ENCODE measurements at regions not wholly inside any gene's neighbourhood (a gene's known extent, or its start where the extent isn't known, plus 50 kb on each side); places are given as distances from the start of the nearest gene placed in this dataset.

DNA sequence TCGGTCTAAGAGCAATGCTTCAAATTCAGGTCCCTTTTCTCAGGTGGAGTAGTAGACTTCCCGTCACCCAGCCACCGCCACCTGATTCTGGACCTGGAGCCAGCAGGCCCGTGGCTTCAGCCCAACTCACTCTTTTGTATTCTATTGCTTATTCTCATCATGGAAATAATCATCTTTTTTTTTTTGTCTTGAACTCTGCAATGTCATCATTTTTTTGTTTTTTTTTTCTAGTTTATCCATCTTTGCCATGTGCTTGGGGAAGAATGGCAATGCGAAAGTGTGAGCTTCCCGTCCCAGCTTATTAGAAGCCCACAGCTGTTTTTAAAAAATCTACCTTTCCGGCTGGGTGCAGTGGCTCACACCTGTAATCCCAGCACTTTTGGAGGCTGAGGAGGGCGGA is 51.3 kb upstream of the FSTL1 start:
- no peak overlapping the region for H3K4me3 Mint-ChIP-seq
- intact Hi-C loops (cut with micrococcal nuclease): no loop called here
- H3K36me3 Mint-ChIP-seq (ENCODE audit: low read depth): no peaks in the 10 kb centered on the region
- H3K27me3 Mint-ChIP-seq (ENCODE audit: low read depth): peaks cover 7% of the 10 kb centered on the region
- no peak for DNase-seq
- no peaks in the 10 kb centered on the region for H3K4me1 Mint-ChIP-seq (ENCODE audit: low read depth)
- CTCF ChIA-PET: interaction anchor here (1.1 kb wide), 1 partner anchor 257 kb away, joined by 3 read pairs; no protein-coding TSS in a partner anchor
- no peak overlapping the region for H3K27ac Mint-ChIP-seq
- no peaks in the 10 kb centered on the region for H3K9me3 Mint-ChIP-seq
